NCI-H748 (cell line): ENCODE measurements at regions not wholly inside any gene's neighbourhood (a gene's known extent, or its start where the extent isn't known, plus 50 kb on each side); places are given as distances from the start of the nearest gene placed in this dataset.
"Not testable (repeated sequence)": the region's sequence is repeated elsewhere in the genome, so short reads cannot be mapped to it uniquely, and the experiment has no call there.

Source experiments
- DNase-seq: peaks from one replicate; lab custom pipeline; 2025; ENCODE audit not compliant: unreplicated experiment; lab: John Stamatoyannopoulos, UW

DNA sequence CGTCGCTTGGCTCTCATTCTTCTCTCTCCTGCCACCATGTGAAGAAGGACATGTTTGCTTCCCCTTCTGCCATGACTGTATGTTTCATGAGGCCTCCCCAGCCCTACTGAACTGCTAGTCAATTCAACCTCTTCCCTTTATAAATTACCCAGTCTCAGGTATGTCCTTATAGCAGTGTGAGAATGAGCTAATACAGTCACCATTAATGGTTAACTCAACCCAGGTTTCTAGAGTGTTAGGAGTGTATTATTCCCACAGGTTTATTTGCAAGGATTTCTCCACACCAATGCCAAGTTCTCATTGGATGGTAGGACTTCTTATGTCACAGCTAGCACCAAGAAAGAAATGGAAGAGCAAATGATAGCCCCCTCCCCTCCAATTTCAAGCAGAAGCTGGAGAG lies 71.9 kb downstream of the DYNAP start:
- DNase-seq, result no peak

DNA sequence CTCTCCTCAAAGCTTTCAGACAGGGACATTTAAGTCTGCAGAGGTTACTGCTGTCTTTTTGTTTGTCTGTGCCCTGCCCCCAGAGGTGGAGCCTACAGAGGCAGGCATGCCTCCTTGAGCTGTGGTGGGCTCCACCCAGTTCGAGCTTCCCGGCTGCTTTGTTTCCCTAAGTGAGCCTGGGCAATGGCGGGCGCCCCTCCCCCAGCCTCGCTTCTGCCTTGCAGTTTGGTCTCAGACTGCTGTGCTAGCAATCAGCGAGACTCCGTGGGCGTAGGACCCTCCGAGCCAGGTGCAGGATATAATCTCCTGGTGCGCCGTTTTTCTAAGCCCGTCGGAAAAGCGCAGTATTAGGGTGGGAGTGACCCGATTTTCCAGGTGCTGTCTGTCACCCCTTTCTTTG lies 78.7 kb downstream of the DYNAP start:
- DNase-seq, result not testable (repeated sequence)

DNA sequence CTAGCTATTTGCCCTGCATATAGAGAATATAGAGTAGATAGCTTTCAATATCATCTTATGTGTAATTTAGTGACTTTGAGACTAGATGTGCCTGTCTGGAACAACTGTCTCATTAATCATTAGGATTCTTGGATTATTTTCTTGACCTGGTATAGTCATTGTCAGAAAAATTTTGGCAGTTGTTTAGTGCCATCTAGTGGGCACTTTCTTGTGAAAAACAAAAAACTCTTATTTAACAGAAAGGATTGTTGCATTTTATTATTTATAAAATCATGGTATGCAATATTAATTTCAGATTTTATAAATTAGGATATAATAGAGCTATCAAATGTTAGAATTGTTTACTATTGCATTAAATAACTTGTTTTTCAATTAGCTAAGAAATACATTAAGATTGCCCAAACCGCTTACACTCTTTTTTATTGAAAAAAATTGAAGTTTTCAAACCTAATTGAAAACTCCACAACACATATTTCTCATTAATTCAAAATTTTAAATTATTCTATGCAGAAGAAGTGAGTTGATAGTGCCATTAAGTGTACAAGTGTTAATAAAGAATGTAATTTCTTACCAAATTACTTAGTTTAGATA lies 80.3 kb downstream of the DYNAP start:
- peak; percentile 56 for DNase-seq

DNA sequence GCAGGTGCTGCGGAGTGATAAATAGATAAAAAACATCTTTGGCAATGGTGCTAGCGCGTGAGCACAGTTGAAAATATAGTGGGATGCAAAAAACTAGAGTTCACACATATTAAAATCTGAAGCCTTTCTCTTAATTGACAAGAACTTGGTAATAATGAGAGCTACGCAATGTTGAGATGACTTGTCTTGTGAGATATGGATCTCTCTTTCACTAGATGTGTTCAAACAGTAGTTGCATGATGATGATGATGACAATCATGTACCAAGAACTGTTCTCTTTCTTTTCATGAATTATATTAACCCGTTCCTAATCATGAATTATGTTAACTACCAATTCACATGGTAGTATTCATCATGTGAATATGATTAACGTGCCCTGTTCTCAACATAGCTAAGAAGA lies 81.1 kb downstream of the DYNAP start:
- no peak for DNase-seq

DNA sequence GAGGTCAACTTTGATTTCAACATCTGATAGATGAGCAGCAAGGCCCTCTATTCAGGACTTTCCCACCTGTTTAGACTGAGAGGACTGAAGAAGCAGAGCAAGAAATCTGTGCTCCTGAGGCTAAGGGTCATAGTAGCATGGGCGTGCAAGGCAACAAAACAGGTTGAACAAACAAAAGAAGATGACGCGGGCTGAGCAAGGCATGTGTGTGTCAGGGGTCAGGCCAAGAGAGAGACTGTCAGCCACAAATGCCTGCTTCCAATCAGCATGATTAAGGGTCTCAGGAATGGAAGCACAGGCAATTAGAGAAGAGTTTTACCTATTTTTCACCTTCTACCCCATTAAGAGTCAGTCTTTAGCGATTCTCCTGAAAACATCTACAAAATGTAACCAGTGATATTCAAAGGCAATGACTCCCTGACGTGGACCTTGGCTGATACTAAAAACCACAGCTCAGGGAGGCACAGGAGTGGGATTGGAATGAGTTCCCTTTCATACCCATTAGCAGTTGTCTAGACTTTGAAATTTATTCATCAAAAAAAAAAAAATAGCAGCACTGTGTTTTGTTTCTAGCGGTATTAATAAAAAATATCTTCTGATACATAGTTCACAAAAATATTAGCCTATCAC lies 81.9 kb downstream of the DYNAP start:
- no peak for DNase-seq

DNA sequence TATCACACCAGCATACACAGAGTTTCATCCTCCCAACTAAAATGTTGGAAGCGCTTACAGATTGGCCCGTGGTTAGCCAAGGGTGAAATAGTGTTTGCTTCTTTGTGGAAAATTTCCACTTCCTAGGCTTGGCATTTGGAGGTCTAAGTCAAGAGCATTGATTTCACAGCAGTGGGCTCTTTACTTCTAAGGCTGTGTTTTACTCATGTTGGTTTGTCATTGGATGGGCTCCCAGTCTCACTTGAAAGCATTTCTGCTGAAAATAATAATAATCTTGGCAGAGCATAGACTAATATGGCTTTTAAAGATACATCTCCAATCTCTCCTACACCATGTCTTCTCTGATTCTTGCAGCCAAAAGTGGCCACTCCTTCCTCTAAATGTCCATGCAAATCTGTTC lies 82.9 kb downstream of the DYNAP start:
- DNase-seq, result no peak

DNA sequence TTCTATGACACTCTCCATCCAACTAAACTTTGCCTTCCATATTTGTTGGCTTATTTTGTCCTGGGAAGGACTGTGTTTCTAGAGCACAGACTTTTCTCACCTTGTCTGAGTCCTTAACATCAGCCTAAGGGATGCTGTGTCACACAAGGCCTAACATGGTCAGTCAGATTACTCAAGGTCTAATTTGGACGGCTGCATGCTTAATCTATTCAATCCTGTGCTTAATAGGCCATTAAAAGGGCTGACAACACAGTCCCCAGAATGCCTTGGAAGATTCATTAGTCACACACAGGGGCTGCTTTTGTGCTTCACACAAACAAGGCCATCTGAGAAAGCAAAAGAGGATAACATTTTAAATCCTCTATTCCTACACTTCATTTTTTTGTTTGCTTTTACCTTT lies 84.0 kb downstream of the DYNAP start:
- DNase-seq, result no peak

DNA sequence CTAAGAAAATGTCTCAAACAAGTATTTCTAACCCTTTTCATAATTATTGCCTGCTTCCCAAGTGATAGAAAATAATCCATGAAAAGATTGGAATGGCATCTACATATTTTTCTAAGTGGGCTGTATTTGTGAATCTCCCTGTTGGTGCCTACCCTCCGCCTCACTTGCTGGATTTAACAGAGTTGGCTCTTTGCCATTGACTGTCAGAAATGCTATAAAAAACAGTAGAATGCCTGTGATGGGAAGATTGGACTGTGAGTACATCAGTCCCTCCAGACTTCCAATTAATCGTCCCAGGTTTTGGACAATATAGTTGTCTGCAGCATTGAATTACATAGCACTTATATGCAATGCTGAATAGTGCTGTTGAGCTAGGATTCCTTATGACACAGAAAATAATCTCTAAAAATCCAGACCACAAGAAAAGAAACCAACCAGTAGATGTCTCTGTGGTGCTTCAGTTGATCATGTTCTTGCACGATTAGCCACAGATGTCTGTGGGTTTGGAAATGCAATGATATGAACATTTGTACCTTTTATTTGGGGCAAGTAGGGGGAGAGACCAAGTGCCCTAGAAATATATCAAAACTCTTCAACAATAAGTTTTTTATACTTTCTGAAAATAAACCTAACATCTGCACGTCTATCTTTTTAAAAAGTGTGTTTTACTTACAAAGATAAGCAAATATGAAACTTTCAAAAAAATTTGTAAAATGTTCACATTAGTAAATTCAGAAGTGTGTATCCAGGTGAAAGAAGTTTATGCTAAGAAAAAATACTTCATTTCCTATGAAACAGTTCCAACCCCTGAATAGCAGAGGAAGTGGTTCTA lies 88.5 kb downstream of the DYNAP start:
- peak; percentile 51 for DNase-seq

DNA sequence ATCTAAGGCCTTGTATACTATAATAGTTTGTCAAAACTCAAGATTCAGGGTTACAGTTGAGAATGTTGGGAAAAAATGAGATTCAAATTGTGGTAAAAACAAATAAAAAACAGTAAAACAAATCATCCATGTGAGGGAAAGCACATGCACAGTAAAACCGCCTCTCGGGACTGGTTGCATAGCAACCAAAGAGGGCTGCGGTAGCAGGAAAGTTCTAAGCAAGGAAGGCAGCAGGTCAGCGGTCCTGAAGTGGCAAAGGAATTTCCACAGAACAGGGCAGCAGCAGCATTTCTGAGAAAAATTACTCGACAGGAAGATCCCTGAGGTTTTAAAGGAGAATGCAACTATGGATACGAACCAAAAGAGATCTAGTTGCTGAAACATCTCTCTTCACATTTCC lies 93.7 kb downstream of the DYNAP start:
- DNase-seq, result peak; percentile 56

DNA sequence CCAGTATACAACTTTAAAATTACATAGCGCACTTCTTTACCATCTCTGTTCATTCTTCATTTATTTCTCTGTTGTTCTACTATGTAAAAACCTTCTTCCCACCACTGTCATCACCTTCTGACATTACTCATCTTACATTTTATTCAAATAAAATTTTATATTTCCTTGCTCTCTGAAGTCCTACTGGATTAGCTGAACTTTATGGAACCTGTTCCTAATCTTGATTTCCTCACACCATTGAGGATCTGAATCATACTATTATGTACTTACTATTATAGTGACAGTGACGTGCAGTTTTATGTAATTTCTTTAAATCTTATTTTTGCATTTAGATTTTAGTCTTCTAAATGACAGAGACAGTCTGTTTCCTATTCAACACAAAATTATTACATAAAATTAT lies 98.3 kb downstream of the DYNAP start:
- DNase-seq, result no peak

DNA sequence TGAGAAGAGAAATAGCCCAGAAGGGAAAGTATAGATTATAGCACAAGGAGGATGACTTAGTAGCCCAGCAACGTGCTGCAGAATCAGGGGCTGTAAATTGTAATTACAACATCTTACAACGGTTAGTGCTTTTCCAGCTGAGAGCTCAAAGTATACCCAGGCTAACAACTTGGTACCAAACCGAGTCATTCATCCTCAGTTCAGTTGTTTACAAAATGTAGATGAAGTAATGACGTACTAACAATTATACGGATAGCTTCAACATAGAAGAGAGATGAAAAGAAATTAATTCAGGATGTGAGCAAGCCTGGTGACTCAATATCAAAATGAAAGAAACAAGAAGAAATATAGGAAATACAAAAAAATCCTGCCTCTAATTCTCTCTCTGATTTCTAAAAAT lies 99.2 kb downstream of the DYNAP start:
- no peak for DNase-seq

DNA sequence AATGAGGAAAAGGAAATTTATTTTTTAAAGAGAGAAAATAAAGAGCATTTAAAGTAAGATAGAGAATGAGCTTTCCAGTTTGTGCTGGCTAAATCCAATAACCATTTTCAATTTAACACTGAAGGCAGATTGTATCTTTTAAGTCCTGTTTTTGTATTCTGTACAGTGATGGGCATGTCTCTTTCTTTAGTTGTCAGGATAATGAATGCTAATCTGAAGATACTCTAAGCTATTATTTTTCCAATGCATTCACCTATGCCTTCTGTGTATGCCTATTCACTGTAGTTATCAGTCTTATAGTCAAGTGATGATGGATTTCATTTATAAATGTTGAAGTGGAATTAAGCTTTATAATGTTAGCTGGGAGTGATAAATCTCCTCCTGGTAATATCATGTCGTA lies 101.4 kb downstream of the DYNAP start:
- DNase-seq, result no peak

DNA sequence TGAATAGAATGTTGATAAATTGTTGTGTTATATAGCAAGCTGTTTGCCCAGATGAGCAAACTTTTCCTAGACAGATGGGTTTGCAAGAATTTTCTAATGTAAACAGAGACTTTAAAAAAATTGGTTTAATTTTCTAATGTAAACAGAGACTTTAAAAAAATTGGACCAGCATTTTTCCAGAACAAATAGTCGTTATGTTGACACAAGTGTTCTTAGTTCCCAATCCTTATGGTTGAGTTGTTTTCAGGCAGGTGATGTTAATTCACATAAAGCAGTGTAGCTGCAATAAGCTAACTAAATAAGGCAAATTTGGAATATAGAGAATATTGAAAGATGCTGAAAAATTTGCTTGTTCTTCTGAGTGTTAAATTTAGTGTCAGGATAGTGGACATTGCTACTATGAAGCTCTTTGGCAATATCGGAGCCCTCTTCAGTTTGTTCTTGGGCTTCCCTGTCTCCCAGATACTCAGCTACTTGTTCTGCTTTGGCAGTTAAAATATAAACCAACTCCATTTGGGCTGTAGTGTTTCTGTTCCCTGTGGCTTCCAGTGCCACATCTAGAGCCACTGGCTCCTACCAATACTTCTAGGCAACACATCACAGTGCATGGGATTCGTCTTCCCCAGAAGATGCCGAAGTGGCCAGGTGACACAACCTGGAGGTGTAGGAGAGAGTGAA lies 105.7 kb downstream of the DYNAP start:
- no peak for DNase-seq

DNA sequence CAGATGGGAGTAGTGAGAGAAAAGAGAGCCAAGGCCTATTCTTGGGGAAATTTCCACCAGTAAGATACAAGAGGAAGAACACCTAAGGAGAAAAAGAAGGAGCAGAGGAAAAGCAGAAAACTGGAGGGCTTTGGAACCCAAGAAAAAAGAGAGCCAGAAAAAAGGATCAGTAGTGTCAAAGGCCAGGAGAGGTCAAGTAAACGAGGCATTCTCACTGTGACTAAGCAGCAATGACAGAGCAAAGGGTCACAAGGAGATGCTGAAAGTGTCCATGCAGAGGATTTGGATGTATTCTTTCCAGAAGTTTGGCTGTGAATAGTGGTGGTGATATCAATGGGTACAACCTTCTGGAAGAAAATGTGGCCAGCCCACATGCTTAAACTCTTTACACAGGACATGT lies 109.5 kb downstream of the DYNAP start:
- no peak for DNase-seq

DNA sequence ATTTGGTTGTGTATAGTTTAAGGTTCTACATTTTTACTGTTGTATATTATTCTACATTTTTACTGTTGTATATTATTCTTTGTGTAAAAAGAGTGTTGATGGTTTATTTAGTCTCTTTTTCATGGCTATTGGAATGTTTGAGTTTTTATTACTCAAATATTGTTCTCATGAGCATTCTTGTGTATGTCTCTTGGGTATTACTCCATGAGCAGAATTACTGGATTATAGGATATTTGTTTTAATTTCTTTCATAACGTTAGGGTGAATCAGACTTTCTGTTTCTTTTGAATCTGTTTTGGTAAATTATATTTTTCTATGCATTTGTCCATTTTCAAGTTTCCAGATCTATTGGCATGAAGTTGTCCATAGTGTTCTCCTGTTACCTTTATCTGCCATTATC lies 111.6 kb downstream of the DYNAP start:
- DNase-seq, result no peak

DNA sequence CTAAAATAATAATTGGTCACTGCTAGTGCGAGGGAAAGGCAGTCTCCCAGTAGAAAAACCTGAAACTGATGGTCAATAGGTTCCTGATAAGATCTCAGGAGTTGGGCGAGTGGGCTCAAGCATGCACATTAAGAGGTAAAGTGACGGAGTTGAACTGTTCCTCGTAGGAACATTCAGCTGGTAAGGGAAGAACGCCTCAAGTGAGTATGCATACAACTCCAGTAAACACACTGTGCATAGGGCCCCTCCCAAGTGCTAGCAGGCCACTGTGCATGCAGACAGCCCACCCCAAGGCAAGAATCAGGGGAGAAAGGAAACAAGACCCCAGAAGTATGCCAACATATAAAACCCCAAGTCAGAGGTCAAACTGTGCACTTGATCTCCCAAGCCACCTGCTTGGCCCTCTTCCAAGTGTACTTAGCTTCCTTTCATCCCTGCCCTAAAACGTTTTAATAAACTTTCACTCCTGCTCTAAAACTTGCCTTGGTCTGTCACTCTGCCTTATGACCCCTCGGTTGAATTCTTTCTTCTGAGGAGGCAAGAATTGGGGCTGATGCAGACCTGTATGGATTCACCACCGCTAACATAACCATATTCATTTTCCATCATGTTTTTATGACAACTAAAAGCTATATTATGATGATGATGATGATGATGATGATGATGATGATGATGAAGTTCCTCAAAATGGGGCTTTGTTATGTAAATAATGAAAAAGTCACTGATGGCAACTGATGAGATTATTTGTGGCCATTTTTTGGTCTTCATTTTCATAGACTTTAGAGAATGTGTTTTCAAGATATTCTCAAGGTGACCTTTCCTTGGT lies 118.0 kb upstream of the RAB27B start:
- no peak for DNase-seq

DNA sequence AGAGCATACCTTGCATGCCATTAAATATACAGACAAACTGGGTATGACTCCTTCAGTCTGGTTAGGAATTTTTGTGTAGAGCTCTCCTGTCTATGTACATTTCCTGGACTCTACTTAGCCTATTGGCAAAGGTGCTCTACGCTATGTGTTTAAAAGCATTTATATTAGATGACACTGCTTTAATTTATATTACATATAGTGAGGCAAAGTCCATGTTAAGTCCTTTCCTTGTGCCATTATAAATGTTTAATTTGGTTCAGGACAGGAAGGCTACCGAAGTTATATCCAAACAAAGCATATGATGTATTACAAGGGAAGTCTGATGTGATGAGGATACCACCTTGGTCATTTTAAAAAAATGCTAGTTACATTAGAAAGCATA lies 117.4 kb upstream of the RAB27B start:
- no peak for DNase-seq

DNA sequence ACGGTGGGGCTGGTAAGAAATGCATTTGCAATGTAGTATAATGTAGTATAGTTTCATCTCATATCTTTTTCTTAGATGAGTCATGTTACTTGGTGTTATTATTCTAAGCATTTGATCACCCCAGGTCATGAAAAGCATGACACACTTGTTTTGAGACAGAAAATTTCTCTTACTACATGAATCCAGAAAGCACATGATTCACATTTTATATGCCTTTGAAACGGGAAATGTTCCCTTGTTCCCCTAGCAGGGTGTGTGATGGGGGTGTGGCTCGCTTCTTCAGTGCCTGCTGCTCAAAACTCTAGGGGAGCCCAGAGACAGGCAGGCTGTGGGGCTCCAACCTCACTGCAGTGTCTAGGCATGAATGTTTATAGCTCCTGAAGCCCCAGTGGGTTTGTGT lies 116.0 kb upstream of the RAB27B start:
- DNase-seq, result no peak

DNA sequence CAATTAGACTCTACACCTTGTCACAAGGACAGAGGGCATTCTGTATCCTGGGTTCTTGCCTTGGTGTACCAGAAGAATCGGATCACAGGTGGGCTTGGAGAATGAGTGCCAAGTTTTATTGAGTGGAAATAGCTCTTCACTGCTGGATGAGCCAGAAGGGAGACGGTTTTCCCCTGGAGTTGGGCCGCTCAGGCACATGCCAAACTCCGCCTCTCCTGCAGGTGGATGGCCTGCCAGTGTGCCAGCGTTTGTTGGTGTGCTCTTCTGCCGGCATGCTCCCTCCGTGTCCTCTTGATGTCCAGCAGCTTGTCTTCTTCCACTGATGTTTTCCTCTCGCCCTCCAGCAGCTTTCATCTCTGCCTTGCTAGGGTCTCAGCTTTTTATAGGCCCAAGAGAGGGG lies 115.5 kb upstream of the RAB27B start:
- DNase-seq, result no peak

DNA sequence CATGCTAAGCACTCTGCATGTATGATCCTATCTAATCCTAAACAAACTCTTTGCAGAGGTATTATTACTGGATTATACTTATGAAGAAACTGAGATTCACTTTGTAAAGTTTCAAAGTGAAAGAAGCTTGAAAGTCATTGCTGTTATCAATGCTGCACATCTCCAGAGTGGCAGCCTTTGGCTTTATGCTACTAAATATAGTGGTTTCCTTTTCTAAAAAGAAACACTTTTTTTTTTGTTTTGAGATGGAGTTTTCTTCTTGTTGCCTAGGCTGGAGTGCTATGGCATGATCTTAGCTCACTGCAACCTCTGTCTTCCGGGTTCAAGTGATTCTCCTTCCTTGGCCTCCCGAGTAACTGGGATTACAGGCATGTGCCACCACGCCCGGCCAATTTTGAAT lies 114.9 kb upstream of the RAB27B start:
- no peak for DNase-seq

DNA sequence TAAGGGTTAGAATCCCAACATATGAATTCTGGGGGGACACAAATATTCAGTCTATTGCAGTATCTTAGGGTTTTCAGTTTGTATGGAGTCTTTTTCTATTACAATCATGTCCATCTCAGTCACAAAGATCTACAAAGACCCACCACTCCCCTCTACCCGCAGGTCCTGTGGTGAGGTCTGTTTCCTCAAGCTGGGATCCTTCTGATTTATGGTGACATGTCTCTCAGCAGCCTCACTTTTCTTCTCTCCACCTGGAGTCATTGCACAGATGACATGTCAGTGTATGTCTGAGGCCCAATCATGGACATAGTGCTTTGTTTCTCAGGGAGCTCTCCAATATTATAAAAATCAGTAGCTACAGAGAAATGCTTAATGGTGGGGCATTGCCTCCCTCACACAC lies 113.4 kb upstream of the RAB27B start:
- DNase-seq, result no peak
